GM12873 (cell line): ENCODE measurements at regions not wholly inside any gene's neighbourhood (a gene's known extent, or its start where the extent isn't known, plus 50 kb on each side); places are given as distances from the start of the nearest gene placed in this dataset.

ENCODE experiments used
- CTCF ChIP-seq: IDR thresholded peaks from 2 replicates; pipeline ENCODE4 v1.5.1; 2012; ENCODE audit warnings: low read depth, mild to moderate bottlenecking, moderate library complexity, low read length, control low read depth; ENCODE audit not compliant: insufficient read depth; ENCODE audit errors: missing control alignments

GRCh38 chr1:47647327-47647845 lies 209.5 kb downstream of the FOXD2 start:
- no peak for TF ChIP-seq CTCF

DNA sequence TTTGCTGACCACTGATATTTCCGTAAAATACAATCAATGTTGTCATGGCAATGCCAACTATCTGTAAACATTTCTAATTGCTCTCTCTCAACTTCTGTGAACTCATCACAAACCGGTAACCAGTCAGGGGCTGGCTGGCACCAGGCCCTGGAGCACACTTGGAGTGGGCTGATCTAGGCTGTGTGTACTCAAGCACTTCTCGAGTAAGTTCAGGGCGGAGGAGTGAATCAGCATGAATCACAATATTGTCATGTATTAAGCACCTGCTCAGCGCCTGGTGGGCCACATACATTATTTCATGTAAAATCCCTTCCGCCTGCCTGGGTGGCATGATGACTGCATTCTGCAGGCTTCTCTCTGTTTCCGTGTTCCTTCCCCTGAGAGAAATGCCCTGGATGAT lies 212.4 kb downstream of the FOXD2 start:
- no peak for TF ChIP-seq CTCF

GRCh38 chr1:47650611-47651010 lies 212.8 kb downstream of the FOXD2 start:
- TF ChIP-seq CTCF: no peak

DNA sequence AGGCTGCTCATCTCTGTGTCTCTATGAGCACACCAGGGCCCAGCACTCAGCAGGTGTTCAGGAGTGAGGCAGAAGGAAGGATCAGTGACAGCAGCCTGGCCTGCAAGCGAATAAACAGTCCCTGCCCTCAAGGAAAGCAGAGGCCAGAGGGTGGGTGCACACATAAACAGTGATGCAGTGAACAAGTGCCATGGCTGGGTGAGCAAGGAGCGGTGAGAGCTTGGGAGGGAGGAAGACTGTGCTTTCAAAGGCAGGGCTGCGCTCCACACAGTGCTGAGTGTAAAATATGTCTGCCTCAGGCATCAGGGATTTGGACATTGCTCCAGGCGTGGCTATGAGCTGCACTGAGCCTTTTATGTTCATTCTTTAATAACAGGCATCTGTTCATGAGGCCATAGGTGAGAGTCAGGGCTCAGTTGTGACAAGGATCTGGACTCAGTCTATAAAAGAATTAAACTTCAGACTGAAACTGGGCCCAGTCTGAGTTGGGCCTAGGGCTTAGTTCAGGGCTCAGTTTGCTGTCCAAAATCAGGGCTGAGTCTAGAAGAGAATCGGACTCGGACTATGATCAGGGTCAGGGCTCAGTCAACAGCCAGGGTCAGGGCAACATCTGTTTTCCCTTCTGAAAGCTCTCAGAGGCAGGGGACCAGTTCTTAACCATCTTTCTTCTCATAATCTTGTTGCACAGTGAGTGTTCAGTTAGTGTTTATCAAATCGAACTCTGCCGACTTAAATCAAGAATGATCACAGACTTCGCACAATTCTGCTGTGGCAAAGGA lies 213.7 kb downstream of the FOXD2 start:
- TF ChIP-seq CTCF: no peak

DNA sequence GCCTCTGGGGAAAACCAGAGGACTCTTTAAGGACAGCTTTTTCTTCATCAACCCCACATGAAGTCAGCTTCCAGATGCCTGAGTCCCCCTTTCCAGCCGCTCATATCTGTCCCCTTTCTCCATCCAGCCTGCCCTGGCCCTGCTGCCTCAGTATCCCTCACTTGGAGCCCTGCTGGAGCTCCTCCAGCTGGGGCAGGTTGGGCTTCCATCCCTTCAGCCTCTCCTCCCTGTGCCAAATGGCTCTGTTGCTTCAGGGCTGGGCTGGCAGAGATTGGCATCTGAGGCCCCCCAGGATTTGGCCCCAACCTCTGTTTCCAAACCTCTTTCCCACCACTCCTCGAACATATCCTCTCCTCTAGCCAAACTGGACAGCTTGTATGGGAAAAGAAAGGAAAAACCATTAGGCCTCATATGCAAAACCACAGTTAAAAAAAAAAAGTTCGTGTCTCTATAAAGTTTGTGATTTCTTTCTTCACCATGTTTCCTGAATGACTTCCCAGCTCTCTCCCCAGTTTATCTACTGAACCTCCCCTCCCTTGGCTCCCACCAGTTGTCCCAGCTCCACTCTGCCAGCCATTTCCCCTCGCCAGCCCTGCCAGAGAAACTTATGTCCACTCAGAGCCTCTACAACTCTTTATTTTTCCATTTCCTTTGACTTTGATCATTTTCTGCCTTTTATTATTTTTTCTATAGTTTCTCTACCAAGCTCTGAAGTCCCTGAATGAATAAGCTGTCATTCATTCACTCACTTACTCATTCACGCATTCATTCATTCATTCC lies 217.9 kb downstream of the FOXD2 start:
- no peak for TF ChIP-seq CTCF

DNA sequence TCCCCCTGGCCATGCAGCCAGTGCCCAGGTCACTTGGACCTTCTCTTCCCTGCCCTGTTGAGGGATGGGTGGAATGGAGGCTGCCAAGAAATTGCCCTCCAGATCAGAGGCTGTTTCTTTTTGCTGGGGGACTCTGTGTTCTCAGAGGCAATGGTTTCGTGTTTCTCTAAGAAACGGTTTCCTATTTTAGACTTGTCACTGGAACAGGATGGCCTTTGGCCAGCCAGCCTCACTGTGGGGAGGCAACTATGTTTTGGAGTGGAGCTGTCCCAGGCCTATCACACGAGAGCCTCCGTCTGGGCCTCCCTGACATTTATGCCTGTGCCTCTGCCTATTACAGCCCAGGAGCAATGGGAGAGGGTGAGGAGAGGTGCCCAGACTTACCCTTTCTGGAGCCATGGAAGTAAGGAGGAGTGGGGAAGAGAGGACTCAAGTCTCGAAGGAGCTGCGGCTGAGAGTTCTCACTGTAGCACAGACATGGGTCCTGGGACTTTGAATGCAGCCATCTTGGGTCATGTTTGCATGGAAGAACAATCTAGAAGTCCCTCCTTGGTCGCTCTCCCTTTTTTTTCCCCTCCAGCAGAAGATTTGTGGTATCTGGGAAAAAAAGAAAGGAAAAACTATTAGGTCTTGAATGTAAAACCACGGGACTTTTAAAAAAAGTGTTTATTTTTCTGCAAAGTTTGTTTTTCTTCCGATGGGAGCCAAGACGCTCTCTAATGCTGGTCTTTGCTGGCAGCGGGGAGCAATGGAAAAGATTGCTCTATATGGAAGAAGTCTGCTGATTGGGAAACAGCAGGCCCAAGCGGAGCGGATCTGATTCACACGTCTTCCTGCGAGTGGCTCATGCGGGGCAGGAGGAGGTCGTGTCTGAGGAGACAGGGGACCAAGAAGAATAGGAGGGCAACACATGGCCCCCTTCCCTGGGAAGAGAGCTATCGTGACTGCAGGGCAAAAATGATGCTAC lies 219.2 kb downstream of the FOXD2 start:
- no peak for TF ChIP-seq CTCF
